ENCODE measurements at regions not wholly inside any gene's neighbourhood (a gene's known extent, or its start where the extent isn't known, plus 50 kb on each side); places are given as distances from the start of the nearest gene placed in this dataset.

- H3K9me2 ChIP-seq (replicated peaks; ENCODE audit: control insufficient read depth, low read length): no peaks in the 10 kb centered on the region
- no peaks in the 10 kb centered on the region for H3F3A ChIP-seq (ENCODE audit: control insufficient read depth, insufficient read depth)
- no peak overlapping the region for H3K4me2 ChIP-seq (ENCODE audit: low read length)
- H3K4me1 ChIP-seq (ENCODE audit: control insufficient read depth, low read length): no peaks in the 10 kb centered on the region
- H3K9me3 ChIP-seq (ENCODE audit: control insufficient read depth, insufficient read depth, low read length): no peaks in the 10 kb centered on the region
- TF ChIP-seq, protein P1, sequence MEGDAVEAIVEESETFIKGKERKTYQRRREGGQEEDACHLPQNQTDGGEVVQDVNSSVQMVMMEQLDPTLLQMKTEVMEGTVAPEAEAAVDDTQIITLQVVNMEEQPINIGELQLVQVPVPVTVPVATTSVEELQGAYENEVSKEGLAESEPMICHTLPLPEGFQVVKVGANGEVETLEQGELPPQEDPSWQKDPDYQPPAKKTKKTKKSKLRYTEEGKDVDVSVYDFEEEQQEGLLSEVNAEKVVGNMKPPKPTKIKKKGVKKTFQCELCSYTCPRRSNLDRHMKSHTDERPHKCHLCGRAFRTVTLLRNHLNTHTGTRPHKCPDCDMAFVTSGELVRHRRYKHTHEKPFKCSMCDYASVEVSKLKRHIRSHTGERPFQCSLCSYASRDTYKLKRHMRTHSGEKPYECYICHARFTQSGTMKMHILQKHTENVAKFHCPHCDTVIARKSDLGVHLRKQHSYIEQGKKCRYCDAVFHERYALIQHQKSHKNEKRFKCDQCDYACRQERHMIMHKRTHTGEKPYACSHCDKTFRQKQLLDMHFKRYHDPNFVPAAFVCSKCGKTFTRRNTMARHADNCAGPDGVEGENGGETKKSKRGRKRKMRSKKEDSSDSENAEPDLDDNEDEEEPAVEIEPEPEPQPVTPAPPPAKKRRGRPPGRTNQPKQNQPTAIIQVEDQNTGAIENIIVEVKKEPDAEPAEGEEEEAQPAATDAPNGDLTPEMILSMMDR (IDR thresholded peaks at IDR 0.05; ENCODE audit: low read depth, low read length, poor library complexity, severe bottlenecking): no peak
- no peak for TF ChIP-seq EZH2phosphoT487 (IDR thresholded peaks at IDR 0.05; ENCODE audit: borderline replicate concordance, low read length)
- H3K79me2 ChIP-seq (ENCODE audit: control insufficient read depth, low read length): no peaks in the 10 kb centered on the region
- H4K20me1 ChIP-seq (ENCODE audit: control insufficient read depth, insufficient read depth, low read depth, low read length): no peaks in the 10 kb centered on the region
- H3K36me3 ChIP-seq (ENCODE audit: control insufficient read depth, low read length): no peaks in the 10 kb centered on the region
- no peak overlapping the region for H3K27ac ChIP-seq (ENCODE audit: low read depth, low read length)
- H3K27me3 ChIP-seq (ENCODE audit: control insufficient read depth, low read length): no peaks in the 10 kb centered on the region
- H3K4me3 ChIP-seq (ENCODE audit: low read length): no peak overlapping the region
These were observed 192.7 kb upstream of the NWD2 start for GRCh38 chr4:37051866-37052265.

DNA sequence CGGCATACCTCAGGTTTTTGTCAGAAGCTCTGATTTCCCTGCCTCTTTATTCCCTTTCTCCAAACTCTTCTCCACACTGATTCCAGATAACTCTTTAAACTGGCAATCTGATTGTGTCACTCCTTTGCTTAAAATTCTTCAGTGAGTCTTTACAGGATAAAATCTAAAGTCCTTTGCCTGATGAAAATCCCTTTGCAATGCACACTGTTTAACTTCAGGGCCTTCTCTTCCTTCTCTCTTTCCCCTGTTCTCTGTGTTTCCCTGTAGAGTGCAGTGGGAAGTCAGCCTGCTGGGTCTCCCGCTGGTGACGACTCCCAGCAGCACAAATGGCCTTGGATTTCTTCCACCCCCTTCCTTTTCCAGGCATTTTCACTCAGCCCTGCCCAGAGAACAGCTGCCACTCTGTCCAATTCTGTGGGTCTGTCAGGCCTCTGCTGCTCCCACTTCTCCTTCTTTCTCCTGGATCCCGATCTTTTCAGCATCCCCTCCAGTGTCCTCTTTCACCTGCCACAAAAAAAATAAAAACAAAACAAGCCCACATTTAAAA is 189.9 kb upstream of the NWD2 start:
- Histone ChIP-seq H3K27me3 (ENCODE audit: control insufficient read depth, low read length) (no peaks in the 10 kb centered on the region), H3K4me2 (ENCODE audit: low read length) (no peak overlapping the region), H3K9me3 (ENCODE audit: control insufficient read depth, insufficient read depth, low read length) (no peaks in the 10 kb centered on the region), H3K27ac (ENCODE audit: low read depth, low read length) (no peak overlapping the region), H3K79me2 (ENCODE audit: control insufficient read depth, low read length) (no peaks in the 10 kb centered on the region), H3K9me2 (replicated peaks; ENCODE audit: control insufficient read depth, low read length) (no peaks in the 10 kb centered on the region), H3K4me1 (ENCODE audit: control insufficient read depth, low read length) (no peaks in the 10 kb centered on the region), H3F3A (ENCODE audit: control insufficient read depth, insufficient read depth) (no peaks in the 10 kb centered on the region), H4K20me1 (ENCODE audit: control insufficient read depth, insufficient read depth, low read depth, low read length) (no peaks in the 10 kb centered on the region), H3K36me3 (ENCODE audit: control insufficient read depth, low read length) (no peaks in the 10 kb centered on the region), H3K4me3 (ENCODE audit: low read length) (no peak overlapping the region)
- TF ChIP-seq, protein P1 (IDR thresholded peaks at IDR 0.05; ENCODE audit: low read depth, low read length, poor library complexity, severe bottlenecking): no peak
- TF ChIP-seq EZH2phosphoT487 (IDR thresholded peaks at IDR 0.05; ENCODE audit: borderline replicate concordance, low read length): no peak

DNA sequence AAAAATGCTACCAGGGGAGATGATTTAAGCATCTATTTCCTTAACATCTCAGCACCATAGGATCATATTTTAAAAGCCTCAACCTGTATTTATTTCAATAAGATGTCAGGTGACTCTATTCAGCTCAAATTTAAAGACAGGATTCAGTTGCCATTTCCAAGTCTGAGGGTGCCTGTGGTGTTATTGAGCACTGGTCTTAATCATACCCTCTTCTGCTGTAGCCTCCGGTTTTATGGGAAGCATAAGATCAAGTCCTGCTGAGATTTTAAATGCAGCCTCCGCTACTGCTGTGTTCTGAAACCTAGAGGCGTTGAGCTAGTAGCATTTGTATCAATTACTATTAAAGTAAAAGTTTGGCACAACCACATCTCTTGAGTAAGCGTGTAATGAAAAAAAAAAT is 185.7 kb upstream of the NWD2 start:
- Histone ChIP-seq H3K9me3 (ENCODE audit: control insufficient read depth, insufficient read depth, low read length) (no peaks in the 10 kb centered on the region), H3K9me2 (replicated peaks; ENCODE audit: control insufficient read depth, low read length) (no peaks in the 10 kb centered on the region), H3K27me3 (ENCODE audit: control insufficient read depth, low read length) (no peaks in the 10 kb centered on the region), H3K4me2 (ENCODE audit: low read length) (no peak overlapping the region), H3F3A (ENCODE audit: control insufficient read depth, insufficient read depth) (no peaks in the 10 kb centered on the region), H4K20me1 (ENCODE audit: control insufficient read depth, insufficient read depth, low read depth, low read length) (no peaks in the 10 kb centered on the region), H3K27ac (ENCODE audit: low read depth, low read length) (no peak overlapping the region), H3K36me3 (ENCODE audit: control insufficient read depth, low read length) (no peaks in the 10 kb centered on the region), H3K4me3 (ENCODE audit: low read length) (no peak overlapping the region), H3K4me1 (ENCODE audit: control insufficient read depth, low read length) (no peaks in the 10 kb centered on the region), H3K79me2 (ENCODE audit: control insufficient read depth, low read length) (no peaks in the 10 kb centered on the region)
- TF ChIP-seq EZH2phosphoT487 (IDR thresholded peaks at IDR 0.05; ENCODE audit: borderline replicate concordance, low read length): no peak
- TF ChIP-seq, protein P1 (IDR thresholded peaks at IDR 0.05; ENCODE audit: low read depth, low read length, poor library complexity, severe bottlenecking): no peak
